Stimulated activated CD4-positive, alpha-beta T cell treated with anti-CD3 and anti-CD28 coated beads, Interleukin-15, amount 100 ng/mL, for 24 hours (primary cell): ENCODE measurements at regions not wholly inside any gene's neighbourhood (a gene's known extent, or its start where the extent isn't known, plus 50 kb on each side); places are given as distances from the start of the nearest gene placed in this dataset.
"Not testable (repeated sequence)": the region's sequence is repeated elsewhere in the genome, so short reads cannot be mapped to it uniquely, and the experiment has no call there.

Source experiments
- DNase-seq: peaks from one replicate; pipeline ENCODE4 v3.0.0-alpha.2; 2020

- no peak for DNase-seq
These were observed 143.1 kb upstream of the KCNE2 start for GRCh38 chr21:34220556-34221195.

- DNase-seq = no peak
These were observed 142.3 kb upstream of the KCNE2 start for GRCh38 chr21:34221331-34222030.

- DNase-seq = no peak
These were observed 141.8 kb upstream of the KCNE2 start for GRCh38 chr21:34222031-34222335.

- no peak for DNase-seq
These were observed 140.4 kb upstream of the KCNE2 start for GRCh38 chr21:34223376-34223775.

GRCh38 chr21:34227386-34227852 is 136.4 kb upstream of the KCNE2 start:
- no peak for DNase-seq

GRCh38 chr21:34228792-34229191 is 135.0 kb upstream of the KCNE2 start:
- DNase-seq = no peak

GRCh38 chr21:34229353-34229752 is 134.5 kb upstream of the KCNE2 start:
- no peak for DNase-seq

- DNase-seq = not testable (repeated sequence)
These were observed 130.1 kb upstream of the KCNE2 start for GRCh38 chr21:34233741-34234140.

- no peak for DNase-seq
These were observed 128.3 kb upstream of the KCNE2 start for GRCh38 chr21:34235514-34235913.

GRCh38 chr21:34242973-34243372 is 120.8 kb upstream of the KCNE2 start:
- DNase-seq = no peak

- DNase-seq = peak; percentile 28
These were observed 120.2 kb upstream of the KCNE2 start for GRCh38 chr21:34243562-34243961.

- DNase-seq = no peak
These were observed 111.1 kb upstream of the KCNE2 start for GRCh38 chr21:34252751-34253150.

GRCh38 chr21:34255073-34255472 is 108.7 kb upstream of the KCNE2 start:
- DNase-seq = no peak

GRCh38 chr21:34260277-34261008 is 103.4 kb upstream of the KCNE2 start:
- DNase-seq = no peak

- DNase-seq = no peak
These were observed 101.9 kb upstream of the KCNE2 start for GRCh38 chr21:34261841-34262468.

- DNase-seq = no peak
These were observed 101.3 kb upstream of the KCNE2 start for GRCh38 chr21:34262469-34262845.

GRCh38 chr21:34263629-34264028 is 100.2 kb upstream of the KCNE2 start:
- DNase-seq = no peak

- DNase-seq = no peak
These were observed 97.5 kb upstream of the KCNE2 start for GRCh38 chr21:34266351-34266750.

GRCh38 chr21:34268493-34268892 is 95.3 kb upstream of the KCNE2 start:
- no peak for DNase-seq

- DNase-seq = no peak
These were observed 93.4 kb upstream of the KCNE2 start for GRCh38 chr21:34270411-34270810.

GRCh38 chr21:34271189-34271851 is 92.5 kb upstream of the KCNE2 start:
- no peak for DNase-seq

GRCh38 chr21:34272321-34272720 is 91.5 kb upstream of the KCNE2 start:
- DNase-seq = no peak

GRCh38 chr21:34274001-34274400 is 89.8 kb upstream of the KCNE2 start:
- DNase-seq = no peak
